Lower leg skin (tissue), 3 donors: ENCODE measurements at regions not wholly inside any gene's neighbourhood (a gene's known extent, or its start where the extent isn't known, plus 50 kb on each side); places are given as distances from the start of the nearest gene placed in this dataset.

Source experiments
- POLR2A ChIP-seq, 2 donors: fragments of 450-650 bp; IDR thresholded peaks; one replicate each; pipeline ENCODE4 v1.6.1; 2016 to 2017; ENCODE audit warnings: antibody characterized with exemption in 2 of 2, mild to moderate bottlenecking in 1 of 2, moderate library complexity in 1 of 2
- TF ChIP-seq, protein P1 (sequence below), 3 donors: fragments of 450-650 bp; IDR thresholded peaks; one replicate each; pipeline ENCODE4 v1.5.1; 2016; ENCODE audit warnings: antibody characterized with exemption in 3 of 3, mild to moderate bottlenecking in 3 of 3, moderate library complexity in 2 of 3

DNA sequence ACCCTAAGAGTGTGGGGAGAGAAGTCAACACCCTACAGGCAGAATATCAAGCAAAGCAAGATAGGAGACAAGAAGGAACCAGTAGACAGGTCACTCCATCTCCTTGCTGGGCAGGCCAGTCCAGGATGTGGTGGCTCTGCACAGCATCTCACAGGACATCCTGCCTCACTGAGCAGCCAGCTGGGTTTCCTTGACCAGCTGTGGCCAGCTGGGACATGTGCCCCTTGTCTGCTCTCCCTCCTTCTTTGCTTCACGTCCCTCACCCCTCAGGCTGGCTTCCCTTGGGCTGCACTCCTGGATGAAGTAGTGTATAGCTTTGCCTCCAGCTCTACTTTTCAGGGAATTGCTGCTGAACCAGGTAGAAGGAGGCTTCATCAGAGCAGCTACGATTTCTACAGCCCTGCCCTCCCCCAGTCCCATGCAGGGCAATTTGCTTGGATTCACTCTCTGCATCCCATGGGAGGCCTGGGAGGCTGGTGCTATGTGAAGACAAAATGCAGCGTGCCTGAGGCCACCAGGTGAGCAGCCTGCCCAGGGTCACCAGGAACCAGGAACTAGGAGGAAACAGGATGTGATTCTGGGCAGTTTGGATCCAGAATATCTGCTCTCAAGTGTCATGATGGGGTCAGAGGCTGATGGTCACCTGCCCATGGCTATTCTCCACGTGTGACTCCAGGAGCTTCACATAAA, 110.0 kb upstream of the PMEPA1 start:
- TF ChIP-seq, protein P1, sequence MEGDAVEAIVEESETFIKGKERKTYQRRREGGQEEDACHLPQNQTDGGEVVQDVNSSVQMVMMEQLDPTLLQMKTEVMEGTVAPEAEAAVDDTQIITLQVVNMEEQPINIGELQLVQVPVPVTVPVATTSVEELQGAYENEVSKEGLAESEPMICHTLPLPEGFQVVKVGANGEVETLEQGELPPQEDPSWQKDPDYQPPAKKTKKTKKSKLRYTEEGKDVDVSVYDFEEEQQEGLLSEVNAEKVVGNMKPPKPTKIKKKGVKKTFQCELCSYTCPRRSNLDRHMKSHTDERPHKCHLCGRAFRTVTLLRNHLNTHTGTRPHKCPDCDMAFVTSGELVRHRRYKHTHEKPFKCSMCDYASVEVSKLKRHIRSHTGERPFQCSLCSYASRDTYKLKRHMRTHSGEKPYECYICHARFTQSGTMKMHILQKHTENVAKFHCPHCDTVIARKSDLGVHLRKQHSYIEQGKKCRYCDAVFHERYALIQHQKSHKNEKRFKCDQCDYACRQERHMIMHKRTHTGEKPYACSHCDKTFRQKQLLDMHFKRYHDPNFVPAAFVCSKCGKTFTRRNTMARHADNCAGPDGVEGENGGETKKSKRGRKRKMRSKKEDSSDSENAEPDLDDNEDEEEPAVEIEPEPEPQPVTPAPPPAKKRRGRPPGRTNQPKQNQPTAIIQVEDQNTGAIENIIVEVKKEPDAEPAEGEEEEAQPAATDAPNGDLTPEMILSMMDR (IDR thresholded peaks at IDR 0.05), result no peak
- no peak for TF ChIP-seq POLR2A (IDR thresholded peaks at IDR 0.05)
